GM12801 (cell line): ENCODE measurements at regions not wholly inside any gene's neighbourhood (a gene's known extent, or its start where the extent isn't known, plus 50 kb on each side); places are given as distances from the start of the nearest gene placed in this dataset.

Experiments
- CTCF ChIP-seq: IDR thresholded peaks from one replicate; pipeline ENCODE4 v1.5.1; 2011; ENCODE audit warnings: control low read depth; ENCODE audit not compliant: insufficient read length; ENCODE audit errors: extremely low read depth

GRCh38 chr4:141411936-141412335 lies 191.2 kb downstream of the ZNF330 start:
- TF ChIP-seq CTCF: no peak

GRCh38 chr4:141413366-141413765 lies 192.7 kb downstream of the ZNF330 start:
- no peak for TF ChIP-seq CTCF

- no peak for TF ChIP-seq CTCF
Measured at GRCh38 chr4:141415651-141416050, 195.0 kb downstream of the ZNF330 start.

DNA sequence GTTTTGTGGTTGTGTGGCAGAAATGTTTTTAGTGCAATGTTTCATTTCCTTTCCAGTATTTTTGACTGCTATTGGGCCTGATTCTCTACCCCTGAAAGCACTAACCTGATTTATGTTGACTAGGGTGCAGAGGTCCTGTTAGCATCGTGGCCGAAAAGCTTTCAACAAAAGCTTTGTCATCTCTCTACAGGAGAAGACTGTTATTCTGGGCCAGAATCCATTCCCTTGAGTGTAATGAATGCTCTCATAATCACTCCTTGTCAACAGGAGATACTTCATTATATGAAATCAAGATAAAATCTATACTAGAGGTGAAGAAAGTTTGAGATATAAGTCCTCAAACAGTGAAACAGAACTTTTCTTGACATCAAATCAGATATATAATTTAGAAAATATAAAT lies 195.5 kb downstream of the ZNF330 start:
- TF ChIP-seq CTCF: no peak

- TF ChIP-seq CTCF: no peak
Measured at GRCh38 chr4:141416677-141417363, 196.1 kb downstream of the ZNF330 start.

DNA sequence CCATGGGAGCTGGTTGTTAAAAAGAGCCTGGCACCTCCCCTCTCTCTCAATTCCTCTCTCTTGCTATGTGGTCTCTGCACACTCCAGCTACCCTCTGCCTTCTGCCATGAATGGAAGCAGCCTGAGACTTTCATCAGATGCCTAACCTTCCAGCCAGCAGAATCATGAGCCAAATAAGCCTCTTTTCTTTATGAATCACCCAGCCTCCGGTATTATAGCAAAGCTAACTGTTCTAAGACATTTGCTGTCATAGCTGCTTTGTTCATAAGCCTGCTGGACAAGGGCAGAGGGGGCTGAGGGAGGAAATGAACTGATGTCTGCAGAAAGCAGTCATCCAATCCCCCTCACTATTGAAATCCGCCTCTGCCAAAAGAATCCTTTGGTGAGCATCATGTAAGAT lies 196.7 kb downstream of the ZNF330 start:
- TF ChIP-seq CTCF: no peak

- no peak for TF ChIP-seq CTCF
Measured at GRCh38 chr4:141425124-141425523, 204.4 kb downstream of the ZNF330 start.
